Esophagus squamous epithelium (tissue), 5 donors: ENCODE measurements at regions not wholly inside any gene's neighbourhood (a gene's known extent, or its start where the extent isn't known, plus 50 kb on each side); places are given as distances from the start of the nearest gene placed in this dataset.

ENCODE experiments used
- DNase-seq: peaks from one replicate; lab custom pipeline; 2025; lab: John Stamatoyannopoulos, UW
- H3K27ac ChIP-seq, 4 donors: fragments of 200-600 bp; sonication (generic); one replicate each; pipeline ENCODE4 v1.5.1; 2016 to 2019; ENCODE audit warnings: mild to moderate bottlenecking in 1 of 4
- H3K27me3 ChIP-seq, 4 donors: fragments of 200-600 bp; sonication (generic); 1 replicate in 3 of 4; 2 replicates in 1 of 4; pipeline versions ENCODE4 v1.5.1 to v1.6.0; 2017 to 2021; ENCODE audit warnings: antibody characterized with exemption in 1 of 4
- H3K36me3 ChIP-seq, 3 donors: fragments of 200-600 bp; sonication (generic); one replicate each; pipeline ENCODE4 v1.5.1; 2016 to 2019
- H3K4me1 ChIP-seq, 3 donors: fragments of 200-600 bp; sonication (generic); one replicate each; pipeline ENCODE4 v1.5.1; 2017 to 2019
- H3K4me3 ChIP-seq, 4 donors: fragments of 200-600 bp; sonication (generic); 1 replicate in 3 of 4; 2 replicates in 1 of 4; pipeline ENCODE4 v1.5.1; 2016 to 2019; ENCODE audit warnings: mild to moderate bottlenecking in 2 of 4, moderate library complexity in 1 of 4
- H3K9me3 ChIP-seq, 3 donors: fragments of 200-600 bp; sonication (generic); one replicate each; pipeline ENCODE4 v1.5.1; 2016 to 2019
- CTCF ChIP-seq, 6 experiments: fragments of 450-650 bp in 4 of 6; fragments of 200-600 bp in 2 of 6; sonication (generic) in 2 of 6; IDR thresholded peaks; one replicate each; pipeline ENCODE4 v1.5.1; 2016 to 2019; ENCODE audit warnings: antibody characterized with exemption in 6 of 6, mild to moderate bottlenecking in 4 of 6, moderate library complexity in 4 of 6
- POLR2A ChIP-seq, 4 donors: fragments of 450-650 bp; IDR thresholded peaks; one replicate each; pipeline ENCODE4 v1.6.1; 2017; ENCODE audit warnings: antibody characterized with exemption in 4 of 4, mild to moderate bottlenecking in 4 of 4, moderate library complexity in 3 of 4
- WGBS, 2 donors: methylation state at CpG; one replicate each; pipeline ENCODE4 v1.1.5; 2018; 5-methylcytosine and 5-hydroxymethylcytosine counted together
- intact Hi-C: fragments of 100-400 bp; cut with DNase I; formaldehyde crosslinking; loops from one replicate; pipeline ENCODE4 v1.15.0; 2022
- donor health status: DM: yes; HTN: yes; CAD: no.

GRCh38 chr10:111836064-111836463 is 347.5 kb downstream of the GPAM start:
- Histone ChIP-seq H3K4me1 (peaks cover 0 to 12% (median 7%) of the 10 kb centered on the region in 3 donors), H3K36me3 (no peaks in the 10 kb centered on the region), H3K27me3 (no peaks in the 10 kb centered on the region), H3K27ac (no peak overlapping the region), H3K4me3 (no peak overlapping the region), H3K9me3 (no peaks in the 10 kb centered on the region)
- 43 to 50% methylated on average over 1 of the region's 1 CpG for WGBS, 2 donors
- no peak for DNase-seq
- TF ChIP-seq POLR2A (IDR thresholded peaks at IDR 0.05) = no peak
- no peak for TF ChIP-seq CTCF (IDR thresholded peaks at IDR 0.05)
- intact Hi-C loops = no loop called here

GRCh38 chr10:111836571-111836970 is 347.0 kb downstream of the GPAM start:
- intact Hi-C loops = no loop called here
- H3K9me3 ChIP-seq = no peaks in the 10 kb centered on the region
- TF ChIP-seq CTCF (IDR thresholded peaks at IDR 0.05) (no peak), POLR2A (IDR thresholded peaks at IDR 0.05) (no peak)
- no peaks in the 10 kb centered on the region for H3K36me3 ChIP-seq
- peaks cover 0 to 12% (median 7%) of the 10 kb centered on the region in 3 donors for H3K4me1 ChIP-seq
- no peak overlapping the region for H3K27ac ChIP-seq
- H3K27me3 ChIP-seq = no peaks in the 10 kb centered on the region
- no peak overlapping the region for H3K4me3 ChIP-seq
- no peak for DNase-seq
- 46 to 61% methylated on average over 2 of the region's 2 CpGs for WGBS, 2 donors

- TF ChIP-seq CTCF (IDR thresholded peaks at IDR 0.05) (no peak), POLR2A (IDR thresholded peaks at IDR 0.05) (no peak)
- Histone ChIP-seq H3K4me3 (no peak overlapping the region), H3K9me3 (no peaks in the 10 kb centered on the region), H3K27ac (no peak overlapping the region), H3K27me3 (no peaks in the 10 kb centered on the region), H3K4me1 (peaks cover 0 to 12% (median 7%) of the 10 kb centered on the region in 3 donors), H3K36me3 (no peaks in the 10 kb centered on the region)
- DNase-seq = no peak
- 59 to 76% methylated on average over 2 of the region's 2 CpGs for WGBS, 2 donors
- intact Hi-C loops = no loop called here
Measured at GRCh38 chr10:111837086-111837485, 346.5 kb downstream of the GPAM start.

- no peak for DNase-seq
- H3K36me3 ChIP-seq = no peaks in the 10 kb centered on the region
- H3K27me3 ChIP-seq = no peaks in the 10 kb centered on the region
- H3K4me3 ChIP-seq = no peak overlapping the region
- H3K9me3 ChIP-seq = no peaks in the 10 kb centered on the region
- peaks cover 0 to 12% (median 7%) of the 10 kb centered on the region in 3 donors for H3K4me1 ChIP-seq
- TF ChIP-seq POLR2A (IDR thresholded peaks at IDR 0.05) (no peak), CTCF (IDR thresholded peaks at IDR 0.05) (no peak)
- WGBS, 2 donors = 67 to 95% methylated on average over 2 of the region's 2 CpGs
- intact Hi-C loops = no loop called here
- H3K27ac ChIP-seq = no peak overlapping the region
Measured at GRCh38 chr10:111837985-111838384, 345.6 kb downstream of the GPAM start.

- Histone ChIP-seq H3K4me3 (no peak overlapping the region), H3K9me3 (no peaks in the 10 kb centered on the region), H3K36me3 (no peaks in the 10 kb centered on the region), H3K4me1 (peaks cover 0 to 3% (median 0%) of the 10 kb centered on the region in 3 donors), H3K27me3 (no peaks in the 10 kb centered on the region), H3K27ac (no peak overlapping the region)
- no peak for DNase-seq
- intact Hi-C loops = no loop called here
- TF ChIP-seq POLR2A (IDR thresholded peaks at IDR 0.05) = no peak
- TF ChIP-seq CTCF (IDR thresholded peaks at IDR 0.05) = no peak
Measured at GRCh38 chr10:111840546-111840945, 343.0 kb downstream of the GPAM start.
